Stimulated activated CD4-positive, alpha-beta T cell treated with anti-CD3 and anti-CD28 coated beads, Interleukin-15, amount 100 ng/mL, for 48 hours (primary cell): ENCODE measurements at regions not wholly inside any gene's neighbourhood (a gene's known extent, or its start where the extent isn't known, plus 50 kb on each side); places are given as distances from the start of the nearest gene placed in this dataset.

Experiments used
- DNase-seq, 2 donors: peaks; one replicate each; pipeline ENCODE4 v3.0.0-alpha.2; 2020; ENCODE audit warnings: low read depth in 2 of 2

GRCh38 chr6:104575536-104575935 is 284.2 kb downstream of the HACE1 start:
- DNase-seq, result no peak

DNA sequence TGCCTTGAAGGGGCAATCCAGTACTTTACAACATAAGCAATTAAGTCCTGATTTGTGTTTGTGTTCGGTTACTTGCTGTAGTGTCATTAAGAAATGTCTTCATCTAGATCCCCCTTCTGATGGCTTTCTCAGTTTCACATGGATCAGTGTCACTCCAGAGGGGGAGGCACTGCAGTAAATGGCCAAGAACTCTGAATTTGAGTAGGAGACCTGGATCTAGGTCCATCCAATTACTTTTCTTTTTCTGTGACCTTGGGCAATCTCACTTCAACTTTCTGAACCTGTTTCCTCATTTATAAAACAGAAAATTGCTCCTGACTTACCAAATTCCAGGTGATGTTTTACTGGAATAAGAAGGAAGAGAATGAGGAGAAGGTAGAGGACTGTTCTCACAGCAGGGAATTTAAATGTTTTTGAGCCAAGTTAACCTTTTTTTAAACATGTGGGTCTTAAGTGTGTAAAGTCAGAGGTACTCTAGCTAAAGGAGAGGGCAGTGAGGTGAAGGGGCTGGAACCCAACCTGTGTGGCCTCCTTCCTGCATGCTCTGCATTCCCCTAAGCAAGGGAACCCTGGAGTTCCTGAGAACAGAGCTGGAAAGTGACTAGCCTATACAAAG is 285.5 kb downstream of the HACE1 start:
- no peak for DNase-seq

DNA sequence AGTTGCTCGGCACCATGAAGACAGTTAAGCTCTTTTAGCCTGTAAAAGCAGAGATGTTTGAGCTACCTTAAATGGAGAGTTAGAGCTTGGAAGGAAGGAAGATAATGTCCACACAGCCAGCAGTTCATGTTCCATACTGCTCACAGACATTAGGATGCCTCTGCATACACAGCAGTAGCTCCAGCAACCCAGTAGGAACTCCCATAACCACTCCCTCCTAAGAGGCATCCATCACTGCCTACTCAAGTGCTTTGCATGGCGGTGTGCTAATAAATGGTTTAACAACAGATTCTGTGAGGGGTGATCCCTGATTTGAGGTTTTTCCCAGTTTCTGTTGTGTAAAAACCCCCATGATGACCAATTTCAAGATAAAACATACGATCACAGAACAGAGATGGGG is 286.4 kb downstream of the HACE1 start:
- no peak for DNase-seq

GRCh38 chr6:104572901-104573300 is 286.8 kb downstream of the HACE1 start:
- DNase-seq, result no peak

DNA sequence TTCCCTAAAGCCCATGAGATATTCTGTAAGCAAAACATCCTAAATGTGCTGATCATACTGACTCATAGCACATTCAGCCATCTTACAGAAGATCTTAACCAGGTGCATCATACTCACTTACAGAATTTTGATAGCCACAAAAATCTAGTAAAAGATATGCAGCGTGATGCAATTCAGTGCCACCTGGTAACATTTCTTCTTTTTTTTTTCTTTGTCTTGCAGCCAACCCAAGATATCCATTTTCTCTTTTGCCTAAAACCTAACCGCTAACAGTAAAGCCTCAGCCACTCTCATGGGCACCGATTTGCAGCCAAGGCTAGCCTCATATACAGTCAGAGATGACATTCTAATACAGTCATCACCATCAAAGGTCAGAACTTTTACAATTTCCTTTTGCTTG is 293.3 kb downstream of the HACE1 start:
- no peak for DNase-seq

DNA sequence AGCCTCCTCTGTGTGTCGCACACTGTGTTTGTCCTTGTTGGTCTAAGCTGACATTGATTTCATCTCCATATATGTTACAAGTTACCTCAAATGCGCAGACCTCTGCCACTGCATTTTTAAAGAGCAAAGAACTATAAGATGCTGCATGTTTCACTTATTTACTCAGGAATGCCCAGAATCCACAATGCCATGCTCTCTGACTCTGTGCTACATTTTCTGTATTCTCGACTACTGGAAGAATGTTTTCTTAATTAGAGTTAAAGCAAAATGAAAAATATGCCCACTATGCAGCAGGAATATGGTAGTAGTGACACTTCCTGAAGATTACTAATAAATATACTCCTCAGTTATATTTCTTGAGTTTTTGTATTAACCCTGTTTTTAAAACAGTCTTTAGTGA is 296.4 kb downstream of the HACE1 start:
- no peak for DNase-seq

DNA sequence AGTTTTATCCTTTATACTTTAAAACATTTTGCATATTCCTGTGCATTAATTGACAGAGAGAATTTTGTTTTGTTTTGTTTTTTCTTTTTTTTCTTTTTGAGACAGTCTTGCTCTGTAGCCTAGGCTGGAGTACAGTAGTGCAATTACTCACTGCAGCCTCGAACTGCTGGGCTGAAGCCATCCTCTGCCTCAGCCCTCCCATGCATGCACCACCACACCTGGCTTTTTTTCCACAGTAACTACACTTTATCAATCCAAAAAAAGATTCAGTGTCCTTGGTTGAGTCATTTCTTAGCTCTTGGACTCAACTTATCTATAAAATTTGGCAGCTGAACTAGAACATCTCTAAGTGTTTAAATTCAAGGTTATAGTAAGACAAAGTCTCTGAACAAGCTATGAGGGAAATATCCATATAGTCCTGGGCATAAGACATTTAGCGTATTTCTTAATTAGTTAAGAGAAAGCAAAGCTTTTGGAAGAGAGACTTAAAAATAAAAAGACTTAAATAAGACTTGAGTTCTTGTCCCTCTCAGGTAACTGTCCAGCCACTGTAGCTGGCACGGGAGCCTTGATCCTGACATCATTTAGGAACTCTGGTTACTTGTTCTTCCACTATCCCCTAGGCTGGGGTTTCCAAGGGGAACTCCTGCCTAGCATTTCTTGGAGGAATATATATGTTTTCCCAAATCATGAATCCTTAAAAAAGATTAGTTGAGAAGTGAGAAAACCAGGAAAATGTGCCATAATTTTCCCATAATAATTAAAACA is 300.1 kb downstream of the HACE1 start:
- DNase-seq, result no peak

GRCh38 chr6:104558746-104559145 is 301.0 kb downstream of the HACE1 start:
- no peak for DNase-seq

DNA sequence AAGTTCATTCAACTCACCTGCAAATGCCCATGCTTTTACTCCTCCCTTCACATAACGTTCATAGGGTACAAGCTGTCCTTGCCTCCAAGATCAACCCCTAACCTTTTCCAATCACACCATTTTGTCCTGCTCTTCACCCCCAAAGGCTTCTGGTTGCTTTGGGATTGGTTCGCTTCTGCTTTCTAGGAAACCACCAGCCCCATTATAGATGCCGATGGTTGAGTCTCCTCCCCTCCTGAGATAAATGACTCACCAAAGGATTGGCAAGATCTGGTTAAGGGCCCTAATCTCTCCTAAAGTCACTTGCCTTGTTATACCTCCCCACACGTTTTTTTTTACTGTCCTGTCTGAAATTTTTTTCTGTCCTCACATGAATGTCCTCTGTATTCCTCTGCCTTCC is 311.4 kb downstream of the HACE1 start:
- DNase-seq, result no peak

DNA sequence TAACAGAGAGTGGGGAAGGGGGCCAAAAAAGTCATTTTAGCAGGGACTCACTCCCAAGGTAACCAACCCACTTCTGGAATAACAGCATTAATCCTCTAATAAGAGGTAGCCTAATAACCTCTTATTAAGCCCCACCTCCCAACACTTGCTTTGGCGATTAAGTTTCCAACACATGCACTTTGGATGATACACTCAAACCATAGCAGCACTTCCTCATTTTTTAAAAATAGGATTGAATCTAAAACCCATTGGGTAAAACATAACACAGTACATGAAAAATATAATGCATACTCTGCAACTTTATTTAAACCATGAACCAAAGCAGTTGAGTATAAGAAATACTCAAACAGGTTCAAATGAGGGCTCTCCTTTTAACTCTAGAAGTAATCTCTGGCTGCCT is 318.3 kb downstream of the HACE1 start:
- no peak for DNase-seq

DNA sequence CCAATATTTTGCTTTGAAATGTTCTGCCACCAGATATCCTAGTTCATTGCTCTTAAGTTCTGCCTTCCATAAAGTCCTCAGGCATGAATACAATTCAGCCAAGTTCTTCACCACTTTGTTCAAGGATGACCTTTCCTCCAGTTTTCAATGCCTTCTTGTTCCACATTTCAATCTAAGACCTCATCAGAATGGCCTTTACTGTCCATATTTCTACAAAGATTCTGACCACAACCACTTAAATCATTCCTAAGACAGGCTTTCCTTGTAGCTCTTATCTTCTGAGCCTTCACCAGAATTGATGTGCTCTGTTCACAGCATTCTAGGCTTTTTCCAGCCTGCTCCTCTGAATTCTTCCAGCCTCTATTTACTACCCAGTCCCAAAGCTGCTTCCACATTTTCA is 319.0 kb downstream of the HACE1 start:
- DNase-seq, result no peak

GRCh38 chr6:104539173-104539572 is 320.5 kb downstream of the HACE1 start:
- DNase-seq, result no peak

- no peak for DNase-seq
These were observed 321.8 kb downstream of the HACE1 start for GRCh38 chr6:104537872-104538271.

- DNase-seq, result no peak
These were observed 322.5 kb downstream of the HACE1 start for GRCh38 chr6:104537180-104537579.

- DNase-seq, result no peak
These were observed 327.3 kb downstream of the HACE1 start for GRCh38 chr6:104532462-104532861.

DNA sequence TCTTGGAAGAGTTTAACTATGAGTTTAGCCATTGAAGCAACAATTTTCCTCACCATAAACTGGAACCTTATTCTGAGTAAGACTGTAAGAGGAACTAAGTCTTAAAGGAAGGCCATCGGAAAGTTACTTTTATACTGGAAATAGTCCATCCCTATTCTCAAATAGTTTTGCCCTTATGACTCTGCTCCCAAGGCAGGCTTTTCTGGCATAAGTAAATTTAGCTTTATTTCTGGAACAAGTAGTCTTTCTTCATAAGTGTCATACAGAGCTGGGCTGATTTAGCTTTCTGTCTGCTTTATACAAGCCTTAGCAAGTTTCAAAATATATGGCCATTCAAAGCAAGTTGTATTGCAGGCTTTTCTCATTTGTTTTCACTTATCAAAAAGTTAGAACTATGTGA is 328.1 kb downstream of the HACE1 start:
- DNase-seq, result no peak

GRCh38 chr6:104527761-104528415 is 331.8 kb downstream of the HACE1 start:
- no peak for DNase-seq

DNA sequence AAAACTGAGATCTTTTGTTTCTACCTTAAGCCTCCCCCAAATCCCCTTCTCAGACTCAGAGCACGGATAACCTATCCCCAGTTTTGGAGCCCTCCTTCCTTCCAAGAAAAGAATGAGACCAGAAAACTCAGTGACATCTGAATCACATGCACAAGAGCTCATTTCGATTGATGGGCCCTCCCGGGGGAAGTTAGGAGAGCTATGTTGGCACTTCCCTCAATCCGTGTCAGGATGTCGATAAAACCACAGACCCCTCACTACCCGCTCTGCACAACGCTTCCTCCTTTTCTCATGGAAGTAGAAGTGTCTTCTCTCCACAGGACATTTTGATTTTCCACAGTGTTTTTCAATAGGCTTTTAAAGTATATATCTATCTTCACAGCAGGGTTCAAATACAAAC is 332.4 kb downstream of the HACE1 start:
- no peak for DNase-seq

GRCh38 chr6:104526376-104526775 is 333.3 kb downstream of the HACE1 start:
- DNase-seq, result no peak

DNA sequence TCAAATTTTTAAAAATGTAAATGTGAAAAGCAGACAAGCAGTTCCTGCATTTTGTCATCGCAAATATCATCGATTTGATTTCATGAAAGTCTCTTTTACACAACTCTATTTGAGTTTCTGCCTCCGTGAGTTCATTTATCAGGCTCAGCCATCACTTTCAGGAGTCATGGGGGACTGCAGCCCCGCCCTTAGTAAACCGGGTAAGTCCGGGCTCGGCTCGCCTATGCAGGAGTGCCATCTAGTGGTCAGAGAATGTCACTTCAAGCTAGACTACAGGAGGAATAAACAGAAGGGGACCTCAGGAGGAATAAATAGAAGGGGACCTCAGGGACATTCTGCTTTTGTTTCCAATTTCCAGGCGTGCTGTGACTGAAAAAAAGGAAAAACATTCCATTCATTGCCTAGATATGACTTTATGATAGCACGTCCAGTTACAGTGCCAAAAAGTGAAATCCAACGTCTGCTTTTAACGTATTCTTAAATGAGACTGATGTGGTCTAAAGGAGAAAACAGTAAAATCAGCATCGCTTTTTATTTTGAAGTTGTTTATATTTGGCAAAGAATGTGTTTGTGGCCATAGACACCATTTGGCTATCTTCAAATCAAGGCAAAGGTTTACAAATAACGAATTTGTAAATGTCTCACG is 333.9 kb downstream of the HACE1 start:
- peak; percentile 53 to 58 for DNase-seq

GRCh38 chr6:104522533-104522932 is 337.2 kb downstream of the HACE1 start:
- DNase-seq, result no peak

GRCh38 chr6:104521176-104521575 is 338.5 kb downstream of the HACE1 start:
- no peak for DNase-seq

- no peak for DNase-seq
These were observed 340.2 kb downstream of the HACE1 start for GRCh38 chr6:104519566-104519965.
